Right atrium auricular region (tissue), 2 donors: ENCODE measurements at regions not wholly inside any gene's neighbourhood (a gene's known extent, or its start where the extent isn't known, plus 50 kb on each side); places are given as distances from the start of the nearest gene placed in this dataset.

Experiments used
- DNase-seq: peaks from one replicate; pipeline ENCODE4 v3.0.0-alpha.2; 2019; ENCODE audit warnings: low spot score
- H3K27ac ChIP-seq, 2 donors: fragments of 200-600 bp; sonication (generic); 1 replicate in 1 of 2; 2 replicates in 1 of 2; pipeline ENCODE4 v1.5.1; 2016 to 2019
- H3K27me3 ChIP-seq, 2 donors: fragments of 200-600 bp; sonication (generic); one replicate each; pipeline versions ENCODE4 v1.5.1 to v1.6.0; 2017 to 2019
- H3K36me3 ChIP-seq: fragments of 200-600 bp; sonication (generic); one replicate; pipeline ENCODE4 v1.5.1; 2016
- H3K4me1 ChIP-seq, 2 donors: fragments of 200-600 bp; sonication (generic); one replicate each; pipeline versions ENCODE4 v1.5.1 to v1.6.0; 2017 to 2019
- H3K4me3 ChIP-seq, 2 donors: fragments of 200-600 bp; sonication (generic); 1 replicate in 1 of 2; 2 replicates in 1 of 2; pipeline ENCODE4 v1.5.1; 2017 to 2019; ENCODE audit warnings: mild to moderate bottlenecking in 1 of 2, moderate library complexity in 1 of 2
- H3K9me3 ChIP-seq, 2 donors: fragments of 200-600 bp; sonication (generic); one replicate each; pipeline ENCODE4 v1.5.1; 2019
- TF ChIP-seq, protein P1 (sequence below), 2 donors: fragments of 200-600 bp; sonication (generic); IDR thresholded peaks; one replicate each; pipeline ENCODE4 v1.5.1; 2019; ENCODE audit warnings: antibody characterized with exemption in 2 of 2

DNA sequence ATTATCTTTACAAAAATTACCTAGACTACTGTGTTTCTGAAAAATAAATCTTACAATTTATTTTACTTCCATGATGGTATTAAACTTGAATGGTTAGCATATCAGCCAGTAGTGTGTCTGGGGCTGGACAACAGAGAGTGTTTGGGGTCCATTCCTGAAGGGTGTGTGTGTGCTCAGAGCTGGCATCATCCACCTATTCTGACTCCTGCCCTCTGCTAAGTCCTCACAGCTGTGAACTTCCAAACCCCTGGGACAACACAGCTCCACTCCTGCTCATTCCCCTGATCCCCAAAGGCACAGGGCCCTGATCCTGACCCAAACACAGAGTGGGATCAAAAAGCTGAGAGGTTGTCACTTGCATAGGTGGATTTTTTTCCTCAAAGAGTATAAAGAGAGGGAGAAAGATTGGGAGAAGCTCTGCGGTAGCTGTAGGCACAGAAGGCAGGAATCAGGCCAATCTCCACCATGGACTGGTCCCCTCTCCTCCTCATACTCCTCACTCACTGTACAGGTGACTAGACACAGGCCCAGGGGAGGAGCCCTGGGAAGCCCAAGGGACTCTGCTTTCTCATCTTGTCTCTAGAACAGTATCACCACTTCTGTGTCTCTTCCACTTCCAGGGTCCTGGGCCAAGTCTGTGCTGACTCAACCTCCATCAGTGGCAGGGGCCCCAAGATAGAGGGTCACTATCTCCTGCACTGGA lies 55.7 kb upstream of the TOP3B start:
- Histone ChIP-seq H3K27ac (no peak overlapping the region), H3K4me3 (no peak overlapping the region), H3K4me1 (no peaks in the 10 kb centered on the region), H3K36me3 (no peaks in the 10 kb centered on the region), H3K9me3 (no peaks in the 10 kb centered on the region), H3K27me3 (no peaks in the 10 kb centered on the region)
- TF ChIP-seq, protein P1, sequence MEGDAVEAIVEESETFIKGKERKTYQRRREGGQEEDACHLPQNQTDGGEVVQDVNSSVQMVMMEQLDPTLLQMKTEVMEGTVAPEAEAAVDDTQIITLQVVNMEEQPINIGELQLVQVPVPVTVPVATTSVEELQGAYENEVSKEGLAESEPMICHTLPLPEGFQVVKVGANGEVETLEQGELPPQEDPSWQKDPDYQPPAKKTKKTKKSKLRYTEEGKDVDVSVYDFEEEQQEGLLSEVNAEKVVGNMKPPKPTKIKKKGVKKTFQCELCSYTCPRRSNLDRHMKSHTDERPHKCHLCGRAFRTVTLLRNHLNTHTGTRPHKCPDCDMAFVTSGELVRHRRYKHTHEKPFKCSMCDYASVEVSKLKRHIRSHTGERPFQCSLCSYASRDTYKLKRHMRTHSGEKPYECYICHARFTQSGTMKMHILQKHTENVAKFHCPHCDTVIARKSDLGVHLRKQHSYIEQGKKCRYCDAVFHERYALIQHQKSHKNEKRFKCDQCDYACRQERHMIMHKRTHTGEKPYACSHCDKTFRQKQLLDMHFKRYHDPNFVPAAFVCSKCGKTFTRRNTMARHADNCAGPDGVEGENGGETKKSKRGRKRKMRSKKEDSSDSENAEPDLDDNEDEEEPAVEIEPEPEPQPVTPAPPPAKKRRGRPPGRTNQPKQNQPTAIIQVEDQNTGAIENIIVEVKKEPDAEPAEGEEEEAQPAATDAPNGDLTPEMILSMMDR (IDR thresholded peaks at IDR 0.05), result no peak
- DNase-seq, result no peak

GRCh38 chr22:22037740-22038139 lies 55.2 kb upstream of the TOP3B start:
- Histone ChIP-seq H3K36me3 (no peaks in the 10 kb centered on the region), H3K4me3 (no peak overlapping the region), H3K4me1 (no peaks in the 10 kb centered on the region), H3K27me3 (no peaks in the 10 kb centered on the region), H3K27ac (no peak overlapping the region), H3K9me3 (no peaks in the 10 kb centered on the region)
- TF ChIP-seq, protein P1 (IDR thresholded peaks at IDR 0.05), result no peak
- DNase-seq, result no peak

GRCh38 chr22:22037229-22037628 lies 54.6 kb upstream of the TOP3B start:
- TF ChIP-seq, protein P1 (IDR thresholded peaks at IDR 0.05), result no peak
- H3K27ac ChIP-seq, result no peak overlapping the region
- H3K27me3 ChIP-seq, result no peaks in the 10 kb centered on the region
- no peak overlapping the region for H3K4me3 ChIP-seq
- H3K9me3 ChIP-seq, result no peaks in the 10 kb centered on the region
- no peaks in the 10 kb centered on the region for H3K36me3 ChIP-seq
- DNase-seq, result no peak
- no peaks in the 10 kb centered on the region for H3K4me1 ChIP-seq

DNA sequence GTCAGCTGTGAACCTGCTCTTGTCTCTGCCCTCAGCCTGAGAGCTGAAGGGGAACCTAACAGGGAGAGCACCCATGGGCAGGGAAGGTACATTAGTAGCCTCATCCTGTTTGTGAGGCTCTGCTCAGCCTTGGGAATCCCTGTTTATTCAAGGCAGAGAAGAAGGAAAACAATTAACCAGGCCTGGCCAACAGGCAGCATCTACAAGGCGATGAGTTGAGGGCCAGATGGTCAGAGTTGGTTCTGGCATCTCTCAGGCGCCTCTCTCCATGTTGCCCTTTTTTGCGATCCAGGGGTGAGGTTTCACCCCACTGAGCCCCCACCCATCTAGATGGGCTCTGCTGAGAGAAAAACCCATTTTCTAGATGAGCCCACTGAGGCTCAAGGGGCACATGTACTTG lies 54.0 kb upstream of the TOP3B start:
- H3K27me3 ChIP-seq, result no peaks in the 10 kb centered on the region
- no peak for DNase-seq
- no peaks in the 10 kb centered on the region for H3K9me3 ChIP-seq
- no peak overlapping the region for H3K27ac ChIP-seq
- H3K4me3 ChIP-seq, result no peak overlapping the region
- no peaks in the 10 kb centered on the region for H3K36me3 ChIP-seq
- H3K4me1 ChIP-seq, result no peaks in the 10 kb centered on the region
- TF ChIP-seq, protein P1 (IDR thresholded peaks at IDR 0.05), result no peak

GRCh38 chr22:22035771-22036314 lies 53.3 kb upstream of the TOP3B start:
- Histone ChIP-seq H3K9me3 (no peaks in the 10 kb centered on the region), H3K27ac (no peak overlapping the region), H3K27me3 (no peaks in the 10 kb centered on the region), H3K36me3 (no peaks in the 10 kb centered on the region), H3K4me3 (no peak overlapping the region), H3K4me1 (no peaks in the 10 kb centered on the region)
- TF ChIP-seq, protein P1 (IDR thresholded peaks at IDR 0.05), result no peak
- no peak for DNase-seq

GRCh38 chr22:22035203-22035602 lies 52.6 kb upstream of the TOP3B start:
- DNase-seq, result no peak
- TF ChIP-seq, protein P1 (IDR thresholded peaks at IDR 0.05), result no peak
- Histone ChIP-seq H3K4me3 (no peak overlapping the region), H3K27ac (no peak overlapping the region), H3K27me3 (no peaks in the 10 kb centered on the region), H3K9me3 (no peaks in the 10 kb centered on the region), H3K4me1 (no peaks in the 10 kb centered on the region), H3K36me3 (no peaks in the 10 kb centered on the region)
